GM12878 (cell line): ENCODE measurements at regions not wholly inside any gene's neighbourhood (a gene's known extent, or its start where the extent isn't known, plus 50 kb on each side); places are given as distances from the start of the nearest gene placed in this dataset.

ENCODE experiments used
- CTCF ChIP-seq, 3 experiments: IDR thresholded peaks in 2 of 3; conservative IDR thresholded peaks in 1 of 3; 2 replicates each; pipeline ENCODE4 v1.5.1; 2011; ENCODE audit warnings: low read depth in 3 of 3, low read length in 3 of 3, mild to moderate bottlenecking in 3 of 3, control low read depth in 2 of 3, moderate library complexity in 2 of 3, inconsistent platforms in 1 of 3, mixed read lengths in 1 of 3; ENCODE audit not compliant: control insufficient read depth in 2 of 3, insufficient read depth in 1 of 3; ENCODE audit errors: extremely low read depth in 1 of 3
- NFYB ChIP-seq: IDR thresholded peaks from 2 replicates; pipeline ENCODE4 v1.6.1; 2011; ENCODE audit warnings: low read depth, mild to moderate bottlenecking, low read length, improper control_type of control experiment, moderate library complexity; ENCODE audit not compliant: insufficient read depth
- SIN3A ChIP-seq: IDR thresholded peaks from 2 replicates; pipeline ENCODE4 v1.6.1; 2012; ENCODE audit warnings: low read depth, low read length, improper control_type of control experiment
- ZZZ3 ChIP-seq: IDR thresholded peaks from 2 replicates; pipeline ENCODE4 v1.6.1; 2011; ENCODE audit warnings: low read depth; ENCODE audit not compliant: control insufficient read depth, insufficient read length

- no peak for TF ChIP-seq ZZZ3
- no peak for TF ChIP-seq CTCF (IDR thresholded peaks at IDR 0.05 in 2 of 3, conservative IDR thresholded peaks at IDR 0.05 in 1 of 3; ENCODE audit: control insufficient read depth in 2 of 3, extremely low read depth in 1 of 3, insufficient read depth in 1 of 3, low read depth in 3 of 3, low read length in 3 of 3)
- TF ChIP-seq SIN3A: no peak
- TF ChIP-seq NFYB: no peak
Measured at GRCh38 chr20:21874127-21874526, 168.7 kb downstream of the PAX1 start.
